Erythroblast (primary cell): ENCODE measurements at regions not wholly inside any gene's neighbourhood (a gene's known extent, or its start where the extent isn't known, plus 50 kb on each side); places are given as distances from the start of the nearest gene placed in this dataset.

Source experiments
- GATA1 ChIP-seq: IDR thresholded peaks from 2 replicates; pipeline ENCODE4 v1.6.1; 2011; ENCODE audit warnings: low read depth, mild to moderate bottlenecking, control low read depth, low read length, moderate library complexity
- POLR2A ChIP-seq: IDR thresholded peaks from 2 replicates; pipeline ENCODE4 v1.6.1; 2011; ENCODE audit warnings: mild to moderate bottlenecking, low read length

DNA sequence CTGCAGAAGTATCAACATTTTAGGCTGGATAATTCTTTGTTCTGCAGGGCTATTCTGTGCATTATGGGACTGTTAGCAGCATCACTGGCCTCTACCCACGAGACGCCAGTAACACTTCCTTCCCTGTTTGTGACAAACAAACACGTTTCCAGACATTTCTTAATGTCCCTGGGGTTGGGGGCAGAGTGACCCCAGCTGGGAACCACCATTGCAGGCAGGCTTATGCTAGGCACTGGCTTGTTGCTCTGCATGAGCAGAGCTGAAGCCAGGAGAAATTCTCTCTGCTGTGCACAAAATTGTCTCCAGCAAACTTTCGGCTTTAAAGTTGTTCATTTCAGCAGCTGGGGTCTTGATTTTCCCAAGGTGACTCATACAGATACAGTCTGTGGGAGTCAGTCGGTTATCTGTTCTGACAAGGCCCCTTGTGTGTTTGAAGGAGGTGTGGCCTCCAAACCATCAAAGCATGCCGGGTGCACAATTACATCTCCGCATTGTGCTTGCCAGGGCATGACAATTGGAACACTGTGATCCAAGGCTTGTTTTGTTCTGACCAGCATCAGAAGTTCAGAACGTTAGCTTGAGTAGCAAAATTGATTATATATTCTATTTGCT lies 156.4 kb upstream of the BOD1L1 start:
- TF ChIP-seq POLR2A: no peak
- no peak for TF ChIP-seq GATA1
